MV-4-11 (cell line): ENCODE measurements at regions not wholly inside any gene's neighbourhood (a gene's known extent, or its start where the extent isn't known, plus 50 kb on each side); places are given as distances from the start of the nearest gene placed in this dataset.
"Not testable (repeated sequence)": the region's sequence is repeated elsewhere in the genome, so short reads cannot be mapped to it uniquely, and the experiment has no call there.

Experiments
- DNase-seq: peaks from one replicate; lab custom pipeline; 2025; lab: John Stamatoyannopoulos, UW

DNA sequence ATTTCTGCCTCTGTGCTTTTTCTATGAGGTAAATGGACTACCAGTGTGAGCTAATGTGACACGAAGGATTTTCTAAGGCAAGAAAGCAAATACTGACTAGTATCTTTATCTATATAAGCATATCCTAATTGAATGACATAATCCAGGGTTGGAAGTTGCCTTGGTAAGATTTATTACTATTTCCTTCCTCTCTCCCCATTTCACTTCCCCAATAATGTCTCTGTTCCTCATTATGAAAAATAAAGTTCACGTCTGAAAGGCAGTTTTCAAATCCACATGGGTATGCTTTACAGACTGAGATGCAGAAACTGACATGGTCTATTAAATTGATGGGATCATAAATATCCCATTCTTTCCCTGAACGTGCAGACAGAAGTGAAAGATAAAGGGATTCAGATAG lies 86.0 kb downstream of the DTWD1 start:
- peak; percentile 99 for DNase-seq

DNA sequence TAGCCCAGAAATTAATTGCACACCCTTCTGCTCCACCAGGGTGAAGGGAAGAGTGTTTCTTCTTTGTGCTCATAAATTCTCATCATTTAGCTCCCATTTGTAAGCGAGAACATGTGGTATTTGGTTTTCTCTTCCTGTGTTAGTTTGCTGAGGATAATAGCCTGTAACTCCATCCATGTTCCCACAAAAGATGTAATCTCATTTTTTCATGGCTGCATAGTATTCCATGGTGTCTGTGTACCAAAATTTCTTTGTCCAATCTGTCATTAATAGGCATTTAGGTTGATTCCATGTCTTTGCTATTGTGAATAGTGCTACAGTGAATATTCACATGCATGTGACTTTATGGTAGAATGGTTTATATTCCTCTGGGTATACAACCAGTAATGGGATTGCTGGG lies 86.8 kb downstream of the DTWD1 start:
- peak; percentile 42 for DNase-seq

DNA sequence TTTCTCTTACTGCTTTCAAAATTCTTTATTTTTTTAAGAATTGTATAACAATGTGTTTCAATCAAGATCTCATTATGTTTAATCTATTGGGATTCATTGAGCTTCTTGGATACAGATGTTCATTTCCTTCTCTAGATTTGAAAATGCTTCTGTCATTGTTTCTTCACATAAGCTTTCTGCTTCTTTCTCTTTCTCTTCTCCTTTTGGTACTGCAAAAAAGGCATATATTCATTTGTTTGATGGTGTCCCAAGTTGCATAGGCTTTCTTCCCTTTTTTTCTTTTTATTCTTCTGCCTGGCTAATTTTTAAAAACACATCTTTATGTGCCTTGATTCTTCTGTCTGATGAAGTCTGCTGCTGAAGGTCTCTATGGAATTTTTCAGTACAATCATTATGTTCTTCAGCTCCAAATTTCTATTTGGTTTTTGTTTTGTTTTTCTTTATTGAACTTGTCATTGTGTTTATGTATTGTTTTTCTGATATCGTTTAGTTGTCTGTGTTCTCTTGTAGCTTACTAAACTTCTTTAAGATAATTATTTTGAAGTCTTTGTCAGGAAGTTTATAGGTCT lies 88.9 kb downstream of the DTWD1 start:
- DNase-seq, result peak; percentile 75

DNA sequence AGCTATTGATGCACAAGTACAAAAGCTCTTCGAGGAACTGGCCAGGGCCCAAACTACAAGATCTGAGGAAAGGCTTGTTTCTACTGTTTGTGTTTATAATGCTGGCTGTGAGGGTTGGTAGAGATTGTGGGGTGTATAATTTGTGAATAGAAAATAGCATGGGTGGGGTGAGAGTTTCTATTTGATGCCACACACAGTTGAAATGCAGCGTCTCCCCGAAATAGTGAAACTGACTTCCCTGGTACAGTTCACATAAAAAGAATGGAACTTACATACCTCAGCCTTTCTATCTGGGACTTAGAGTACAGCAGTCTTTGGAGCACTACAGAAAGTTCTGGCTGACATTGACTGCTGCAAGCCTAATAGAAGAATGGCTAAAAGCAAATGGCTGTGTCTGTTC lies 91.3 kb downstream of the DTWD1 start:
- DNase-seq, result no peak

DNA sequence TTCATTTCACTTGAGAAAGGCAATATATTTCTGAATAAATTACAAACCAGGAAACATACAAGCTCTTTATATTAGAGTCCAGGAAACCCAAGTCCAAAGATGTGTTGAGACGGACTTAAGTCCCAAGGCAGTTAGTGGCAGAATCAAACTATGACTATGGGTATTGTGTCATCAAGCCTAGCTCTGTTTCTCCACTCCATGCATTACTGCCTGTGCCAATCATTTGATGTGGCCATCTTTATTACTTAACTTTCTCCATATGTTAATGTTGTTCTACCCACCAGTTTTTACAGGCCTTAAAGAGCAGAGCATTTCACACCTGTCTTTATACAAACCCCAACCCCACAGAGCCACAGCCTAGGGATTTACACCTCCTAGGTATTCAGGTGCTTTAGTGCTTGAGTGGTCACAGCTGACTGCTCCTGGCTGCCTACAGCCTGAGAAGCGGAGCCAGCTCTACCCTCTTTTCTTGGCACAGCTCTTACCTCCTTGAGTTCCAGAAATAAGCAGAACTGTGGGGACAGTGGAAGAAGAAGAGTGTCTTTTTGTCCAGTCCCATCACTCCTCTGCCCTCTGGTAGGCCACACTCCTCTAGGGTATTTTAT lies 92.1 kb downstream of the DTWD1 start:
- peak; percentile 42 for DNase-seq

DNA sequence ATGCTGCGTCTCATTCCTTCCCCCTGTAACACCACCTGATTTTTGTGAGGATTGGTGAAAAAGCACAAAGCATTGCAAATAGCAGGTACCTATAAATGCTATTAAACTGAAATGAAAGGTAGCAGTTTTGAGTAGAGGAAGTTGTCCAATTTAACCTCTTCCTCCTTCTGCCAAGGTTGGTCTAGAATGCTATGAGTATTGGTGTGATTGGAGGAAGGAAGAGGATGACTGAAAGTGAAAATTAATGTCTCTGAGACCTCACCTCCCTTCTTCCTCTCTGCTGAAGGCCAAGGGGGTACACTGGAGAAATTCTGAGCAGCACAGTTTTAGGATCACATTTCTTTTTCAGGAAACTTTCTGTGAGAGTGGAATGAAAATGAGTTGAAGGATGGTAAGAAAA lies 94.4 kb downstream of the DTWD1 start:
- peak; percentile 75 for DNase-seq

DNA sequence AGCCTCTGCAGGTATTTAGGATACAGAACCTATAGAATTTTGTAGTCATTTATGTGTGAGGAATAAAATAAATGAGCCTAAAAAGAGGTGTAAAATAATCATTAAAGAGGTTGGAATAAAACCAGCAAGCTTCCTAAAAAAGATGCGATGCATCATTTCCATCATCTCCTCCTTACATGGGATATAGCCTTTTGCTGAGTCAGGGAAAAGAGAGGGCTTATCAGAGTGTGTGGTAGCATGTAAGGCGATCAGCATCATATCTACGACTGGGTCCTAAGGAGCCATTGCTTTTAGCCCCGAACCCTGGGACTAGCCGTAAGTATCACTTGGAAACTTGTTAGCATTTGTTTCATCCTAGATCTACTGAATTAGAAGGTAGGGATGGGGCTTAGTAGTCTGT lies 94.9 kb downstream of the DTWD1 start:
- DNase-seq, result no peak

GRCh38 chr15:49718234-49718633 lies 97.4 kb downstream of the DTWD1 start:
- peak; percentile 88 for DNase-seq

GRCh38 chr15:49718846-49719245 lies 98.0 kb downstream of the DTWD1 start:
- DNase-seq, result peak; percentile 10

- DNase-seq, result no peak
These were observed 99.4 kb downstream of the DTWD1 start for GRCh38 chr15:49720261-49720660.

- DNase-seq, result no peak
These were observed 100.2 kb downstream of the DTWD1 start for GRCh38 chr15:49721091-49721490.

DNA sequence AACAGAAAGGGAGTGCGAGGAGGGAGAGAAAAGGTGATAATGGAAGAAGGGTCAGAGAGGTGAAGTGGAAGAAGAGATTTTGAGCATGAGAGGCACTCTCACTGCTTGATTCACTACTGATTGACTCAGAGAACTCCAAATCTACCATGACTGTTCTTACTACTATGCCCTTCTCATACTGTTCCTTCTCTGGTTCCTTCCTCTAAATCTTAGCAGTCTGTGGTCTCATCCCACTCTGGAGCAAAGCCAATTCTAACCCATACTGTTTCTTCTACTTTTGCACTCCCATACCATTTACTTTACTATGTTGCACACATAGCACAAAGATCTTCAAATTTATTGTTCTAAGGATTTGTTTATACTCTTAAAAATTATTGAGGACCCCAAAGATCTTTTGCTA lies 100.8 kb downstream of the DTWD1 start:
- peak; percentile 65 for DNase-seq

DNA sequence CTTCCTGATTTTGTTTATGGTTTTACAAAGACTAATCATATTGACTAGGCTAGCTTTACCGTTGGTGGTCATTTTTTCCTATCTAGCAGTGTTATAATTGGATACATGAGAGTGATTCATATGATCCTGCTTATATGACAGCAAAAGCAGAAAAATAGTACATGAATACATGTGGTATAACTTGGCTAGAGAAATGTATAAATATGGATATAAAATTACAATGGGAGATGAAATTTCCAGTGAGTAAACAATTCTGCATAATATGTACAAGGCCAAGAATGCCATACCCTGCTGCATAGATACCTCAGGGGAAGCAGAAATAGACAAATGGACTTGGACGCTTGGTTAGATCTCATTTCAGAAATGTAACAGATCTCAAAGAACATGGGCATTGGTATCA lies 103.1 kb downstream of the DTWD1 start:
- DNase-seq, result no peak

- DNase-seq, result peak; percentile 15
These were observed 110.6 kb downstream of the DTWD1 start for GRCh38 chr15:49731187-49732099.

GRCh38 chr15:49732109-49732508 lies 111.3 kb downstream of the DTWD1 start:
- peak; percentile 43 for DNase-seq

DNA sequence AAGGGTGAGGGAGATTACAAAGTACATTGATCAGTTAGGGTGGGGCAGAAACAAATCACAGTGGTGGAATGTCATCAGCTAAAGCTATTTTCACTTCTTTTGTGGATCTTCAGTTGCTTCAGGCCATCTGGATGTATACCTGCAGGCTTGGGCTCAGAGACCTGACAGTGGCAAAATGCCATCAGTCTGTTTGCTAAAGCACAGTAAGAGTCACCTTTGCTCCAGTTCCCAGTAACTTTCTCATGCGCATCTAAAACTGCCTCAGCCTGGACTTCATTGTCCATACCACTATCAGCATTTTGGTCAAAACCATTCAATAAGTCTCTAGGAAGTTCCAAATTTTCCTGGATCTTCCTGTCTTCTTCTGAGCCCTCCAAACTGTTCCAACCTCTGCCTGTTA lies 113.2 kb downstream of the DTWD1 start:
- DNase-seq, result not testable (repeated sequence)

- DNase-seq, result no peak
These were observed 114.1 kb downstream of the DTWD1 start for GRCh38 chr15:49734831-49735508.

DNA sequence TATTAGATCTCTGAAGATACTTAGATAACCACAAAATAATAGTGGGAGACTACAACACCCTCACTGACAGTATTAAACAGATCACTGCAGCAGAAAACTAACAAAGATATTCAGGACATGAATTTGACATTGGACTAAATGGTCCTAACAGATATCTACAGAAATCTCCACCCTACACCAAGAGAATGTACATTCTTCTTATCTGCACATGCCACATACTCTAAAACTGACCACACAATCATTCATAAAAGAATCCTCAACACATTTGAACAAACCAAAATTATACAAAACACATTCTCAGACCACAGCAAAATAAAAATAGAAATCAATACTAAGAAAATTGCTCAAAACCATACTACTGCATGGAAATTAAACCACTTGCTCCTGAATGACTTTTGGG lies 116.3 kb downstream of the DTWD1 start:
- DNase-seq, result no peak

DNA sequence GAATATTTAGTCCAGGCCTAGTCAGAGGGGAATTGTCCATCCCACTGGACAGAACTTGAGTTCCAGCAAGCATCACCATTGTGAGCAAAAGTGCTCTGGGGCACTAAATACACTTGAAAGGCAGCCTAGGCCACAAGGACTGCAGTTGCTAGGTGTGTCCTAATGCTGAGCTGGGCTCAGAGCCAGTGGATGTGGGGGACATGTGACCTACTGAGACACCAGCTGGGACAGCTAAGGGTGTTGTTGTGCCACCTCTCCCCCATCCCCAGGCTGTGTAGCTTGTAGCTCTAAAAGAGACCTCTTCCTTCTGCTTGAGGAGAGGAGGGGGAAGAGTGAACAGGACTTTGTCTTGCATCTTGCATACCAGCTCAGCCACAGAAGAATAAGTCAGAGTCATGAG lies 120.9 kb downstream of the DTWD1 start:
- DNase-seq, result no peak

DNA sequence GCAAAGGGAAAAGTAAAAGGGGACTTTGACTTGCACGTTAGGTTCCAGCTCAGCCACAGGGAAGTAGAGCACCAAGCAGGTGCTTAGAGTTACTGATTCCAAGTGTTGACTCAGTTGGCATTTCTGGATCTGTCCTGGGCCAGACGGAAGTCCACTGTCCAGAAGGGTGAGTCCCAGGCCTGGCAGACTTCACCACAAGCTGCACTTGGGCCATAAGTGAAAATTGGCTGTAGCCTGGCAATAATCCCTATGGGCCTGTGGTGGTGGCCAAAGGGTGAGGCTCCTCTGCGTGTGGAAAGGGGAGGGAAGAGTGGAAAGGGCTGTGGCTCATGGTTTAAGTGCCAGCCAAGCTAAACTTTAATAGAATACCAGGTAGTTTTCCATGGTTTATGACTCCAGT lies 121.5 kb downstream of the DTWD1 start:
- no peak for DNase-seq

DNA sequence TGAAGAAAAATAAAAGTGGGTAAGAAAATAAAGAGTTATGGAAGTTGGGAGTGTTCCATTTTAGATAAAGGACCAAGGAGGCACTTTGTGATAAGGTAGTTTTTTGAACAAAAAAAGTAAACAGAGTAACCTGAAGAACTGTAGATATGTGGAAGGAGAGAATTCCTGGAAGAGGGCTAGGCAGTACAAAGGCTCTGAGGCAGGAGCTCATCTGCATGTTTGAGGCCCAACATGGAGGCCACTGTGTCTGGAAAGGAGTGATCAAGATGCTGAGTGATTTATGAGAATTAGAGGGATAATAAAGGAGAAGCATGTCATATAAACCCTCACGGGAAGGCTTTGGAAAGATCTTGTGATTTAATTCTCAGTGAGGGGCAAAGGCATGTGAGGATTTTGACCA lies 126.5 kb downstream of the DTWD1 start:
- DNase-seq, result no peak

- no peak for DNase-seq
These were observed 127.9 kb downstream of the DTWD1 start for GRCh38 chr15:49748791-49749190.

- no peak for DNase-seq
These were observed 129.7 kb downstream of the DTWD1 start for GRCh38 chr15:49750553-49750952.
